Nephron (organoid): ENCODE measurements at regions not wholly inside any gene's neighbourhood (a gene's known extent, or its start where the extent isn't known, plus 50 kb on each side); places are given as distances from the start of the nearest gene placed in this dataset.

ENCODE experiments used
- H3K27ac Mint-ChIP-seq, 3 experiments: 2 replicates each; pipeline ENCODE4 v1.8.0; 2020; ENCODE audit warnings: mixed read lengths in 3 of 3, mild to moderate bottlenecking in 2 of 3, moderate library complexity in 1 of 3
- H3K27me3 Mint-ChIP-seq: 2 replicates; pipeline ENCODE4 v1.8.0; 2021; ENCODE audit warnings: low read depth, mild to moderate bottlenecking, moderate library complexity, mixed read lengths
- H3K36me3 Mint-ChIP-seq: 2 replicates; pipeline ENCODE4 v1.8.0; 2020; ENCODE audit warnings: low read depth, mixed read lengths
- H3K4me1 Mint-ChIP-seq: 2 replicates; pipeline ENCODE4 v1.8.0; 2020; ENCODE audit warnings: mixed read lengths
- H3K4me3 Mint-ChIP-seq, 3 experiments: 2 replicates each; pipeline ENCODE4 v1.8.0; 2020; ENCODE audit warnings: mild to moderate bottlenecking in 3 of 3, mixed read lengths in 3 of 3, moderate library complexity in 2 of 3
- H3K9me3 Mint-ChIP-seq: 2 replicates; pipeline ENCODE4 v1.8.0; 2020; ENCODE audit warnings: mixed read lengths
- CTCF ChIP-seq, 3 experiments: fragments of 200-600 bp; sonication (generic); IDR thresholded peaks; one replicate each; pipeline ENCODE4 v1.5.0; 2021; ENCODE audit warnings: antibody characterized with exemption in 3 of 3; ENCODE audit not compliant: unreplicated experiment in 3 of 3

GRCh38 chr11:26859416-26859815 is 134.5 kb upstream of the FIBIN start:
- no peak for TF ChIP-seq CTCF (IDR thresholded peaks at IDR 0.05; ENCODE audit: unreplicated experiment in 3 of 3)
- Mint-ChIP-seq H3K4me3 (no peak overlapping the region), H3K4me1 (peaks cover 7% of the 10 kb centered on the region), H3K27ac (no peak overlapping the region), H3K36me3 (no peaks in the 10 kb centered on the region), H3K27me3 (peaks cover 2% of the 10 kb centered on the region), H3K9me3 (no peaks in the 10 kb centered on the region)

GRCh38 chr11:26860091-26860780 is 133.7 kb upstream of the FIBIN start:
- H3K4me1 Mint-ChIP-seq: peaks cover 7% of the 10 kb centered on the region
- no peak for TF ChIP-seq CTCF (IDR thresholded peaks at IDR 0.05; ENCODE audit: unreplicated experiment in 3 of 3)
- H3K27me3 Mint-ChIP-seq: peaks cover 3% of the 10 kb centered on the region
- H3K36me3 Mint-ChIP-seq: no peaks in the 10 kb centered on the region
- H3K9me3 Mint-ChIP-seq: peaks cover 2% of the 10 kb centered on the region
- H3K27ac Mint-ChIP-seq: peak overlapping the region in 2 of 3 experiments; percentile 17 to 50
- no peak overlapping the region for H3K4me3 Mint-ChIP-seq

DNA sequence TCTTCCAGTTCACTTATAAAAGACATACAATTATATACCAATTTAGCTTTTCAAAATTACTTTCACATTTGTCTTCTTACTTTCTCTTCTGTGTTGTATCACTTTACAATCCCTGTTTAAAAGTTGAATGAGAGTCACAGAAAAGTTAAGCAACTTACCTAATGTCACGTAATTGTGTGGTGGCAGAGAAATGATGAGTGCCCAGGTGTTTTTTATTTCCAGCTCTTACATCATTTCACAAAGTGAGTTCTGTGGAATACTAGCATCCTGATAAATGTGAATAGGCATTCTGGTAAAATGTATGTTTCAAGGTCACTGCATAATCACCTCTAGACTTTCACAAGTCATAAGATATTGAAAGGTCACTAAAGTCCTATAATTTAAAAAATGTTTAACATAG is 133.0 kb upstream of the FIBIN start:
- Mint-ChIP-seq H3K4me1 (peaks cover 7% of the 10 kb centered on the region), H3K27me3 (peaks cover 3% of the 10 kb centered on the region), H3K36me3 (no peaks in the 10 kb centered on the region), H3K9me3 (peaks cover 2% of the 10 kb centered on the region), H3K27ac (peak overlapping the region in 1 of 3 experiments; percentile 17), H3K4me3 (no peak overlapping the region)
- TF ChIP-seq CTCF (IDR thresholded peaks at IDR 0.05; ENCODE audit: unreplicated experiment in 3 of 3): no peak

DNA sequence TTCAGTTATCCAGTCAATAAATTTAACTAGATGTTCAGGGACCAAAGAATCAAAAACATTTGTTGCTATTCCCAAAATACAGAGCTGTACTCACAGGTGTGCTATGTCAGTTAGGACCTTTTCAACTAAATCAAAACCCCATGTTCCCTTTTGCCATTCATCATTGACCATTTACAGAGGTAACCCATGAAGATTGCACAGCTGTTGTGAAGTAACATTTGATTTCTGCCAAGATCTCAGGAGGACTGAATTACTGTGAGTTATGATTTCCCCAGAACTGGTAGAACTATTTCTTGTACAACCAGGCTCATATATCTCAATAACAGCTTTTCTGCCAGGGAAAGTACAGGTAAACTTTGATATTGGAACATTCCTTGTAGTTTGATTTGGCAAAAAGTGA is 131.1 kb upstream of the FIBIN start:
- Mint-ChIP-seq H3K9me3 (peaks cover 4% of the 10 kb centered on the region), H3K36me3 (no peaks in the 10 kb centered on the region), H3K4me3 (no peak overlapping the region), H3K27me3 (peaks cover 3% of the 10 kb centered on the region), H3K4me1 (peaks cover 7% of the 10 kb centered on the region), H3K27ac (no peak overlapping the region)
- no peak for TF ChIP-seq CTCF (IDR thresholded peaks at IDR 0.05; ENCODE audit: unreplicated experiment in 3 of 3)

DNA sequence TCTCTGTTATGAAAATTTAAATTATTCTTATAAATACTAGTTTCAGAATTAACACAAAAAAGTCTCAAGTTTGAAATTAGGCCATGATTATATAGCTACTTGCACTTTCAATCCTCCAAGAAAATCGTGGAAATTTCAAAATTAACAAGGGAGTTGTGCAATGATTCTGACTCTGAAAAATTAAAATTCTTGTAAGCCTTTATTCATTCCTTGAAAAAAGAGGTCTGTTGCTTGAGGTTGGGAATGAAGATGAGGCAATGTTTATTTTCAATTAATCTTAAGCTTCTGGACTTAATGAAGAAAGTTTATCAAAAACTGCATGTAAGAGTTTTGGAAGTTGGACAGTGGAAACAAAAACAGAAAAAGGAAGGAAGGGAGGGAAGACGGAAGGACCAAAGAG is 128.2 kb upstream of the FIBIN start:
- H3K4me1 Mint-ChIP-seq: peaks cover 1% of the 10 kb centered on the region
- H3K27me3 Mint-ChIP-seq: peaks cover 3% of the 10 kb centered on the region
- H3K36me3 Mint-ChIP-seq: no peaks in the 10 kb centered on the region
- no peak overlapping the region for H3K27ac Mint-ChIP-seq
- H3K9me3 Mint-ChIP-seq: peaks cover 18% of the 10 kb centered on the region
- no peak for TF ChIP-seq CTCF (IDR thresholded peaks at IDR 0.05; ENCODE audit: unreplicated experiment in 3 of 3)
- no peak overlapping the region for H3K4me3 Mint-ChIP-seq

DNA sequence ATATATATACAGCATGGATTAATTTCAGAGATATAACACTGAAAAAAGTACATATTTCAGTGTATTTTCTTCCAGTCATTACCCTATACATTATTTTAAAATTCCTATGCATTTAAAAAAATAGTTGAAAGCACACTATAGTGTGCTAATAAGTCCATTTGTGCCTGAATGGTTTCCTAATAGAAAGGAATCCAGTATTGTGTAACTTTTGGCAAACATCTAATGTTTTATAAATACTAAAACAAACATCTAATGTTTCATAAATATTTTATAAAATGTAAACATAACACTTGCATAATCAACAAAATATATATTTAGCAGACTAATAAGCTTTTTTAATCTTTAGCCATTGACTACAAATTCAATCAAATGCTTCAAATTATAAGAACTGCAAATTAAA is 126.6 kb upstream of the FIBIN start:
- H3K4me1 Mint-ChIP-seq: no peaks in the 10 kb centered on the region
- H3K27ac Mint-ChIP-seq: no peak overlapping the region
- no peak for TF ChIP-seq CTCF (IDR thresholded peaks at IDR 0.05; ENCODE audit: unreplicated experiment in 3 of 3)
- H3K36me3 Mint-ChIP-seq: no peaks in the 10 kb centered on the region
- H3K4me3 Mint-ChIP-seq: no peak overlapping the region
- peaks cover 23% of the 10 kb centered on the region for H3K9me3 Mint-ChIP-seq
- H3K27me3 Mint-ChIP-seq: peaks cover 3% of the 10 kb centered on the region
